Smooth muscle cell (in vitro differentiated cells): ENCODE measurements at regions not wholly inside any gene's neighbourhood (a gene's known extent, or its start where the extent isn't known, plus 50 kb on each side); places are given as distances from the start of the nearest gene placed in this dataset.

Experiments used
- DNase-seq: peaks from one replicate; lab custom pipeline; 2025; ENCODE audit not compliant: unreplicated experiment; lab: John Stamatoyannopoulos, UW
- H2AFZ ChIP-seq: fragments of 200-600 bp; sonication (generic); 2 replicates; pipeline ENCODE4 v1.6.0; 2016; ENCODE audit warnings: antibody characterized with exemption, low read depth, mild to moderate bottlenecking
- H3F3A ChIP-seq: fragments of 200-600 bp; sonication (generic); 2 replicates; pipeline ENCODE4 v1.6.0; 2017; ENCODE audit warnings: antibody characterized with exemption, low read depth
- H3K27ac ChIP-seq: fragments of 200-600 bp; sonication (generic); 2 replicates; pipeline ENCODE4 v1.5.1; 2016; ENCODE audit warnings: low read depth, mild to moderate bottlenecking
- H3K27me3 ChIP-seq: fragments of 200-600 bp; sonication (generic); 2 replicates; pipeline ENCODE4 v1.6.1; 2016; ENCODE audit warnings: low read depth, mild to moderate bottlenecking
- H3K36me3 ChIP-seq: fragments of 200-600 bp; sonication (generic); 2 replicates; pipeline ENCODE4 v1.5.1; 2016; ENCODE audit warnings: low read depth
- H3K4me1 ChIP-seq: fragments of 200-600 bp; sonication (generic); 2 replicates; pipeline ENCODE4 v1.5.1; 2016; ENCODE audit warnings: low read depth
- H3K4me2 ChIP-seq: fragments of 200-600 bp; sonication (generic); 2 replicates; pipeline ENCODE4 v1.6.0; 2016; ENCODE audit warnings: mild to moderate bottlenecking
- H3K4me3 ChIP-seq: fragments of 200-600 bp; sonication (generic); 2 replicates; pipeline ENCODE4 v1.5.1; 2016; ENCODE audit warnings: mild to moderate bottlenecking
- H3K79me2 ChIP-seq: fragments of 200-600 bp; sonication (generic); 2 replicates; pipeline ENCODE4 v1.6.0; 2016; ENCODE audit warnings: low read depth, mild to moderate bottlenecking
- H3K9ac ChIP-seq: fragments of 200-600 bp; sonication (generic); 2 replicates; pipeline ENCODE4 v1.6.0; 2016; ENCODE audit warnings: low read depth
- H3K9me3 ChIP-seq: fragments of 200-600 bp; sonication (generic); replicated peaks from 2 replicates; pipeline ENCODE4 v1.5.1; 2016; ENCODE audit warnings: low read depth
- H4K20me1 ChIP-seq: fragments of 200-600 bp; sonication (generic); 2 replicates; pipeline ENCODE4 v1.6.0; 2016; ENCODE audit warnings: low read depth
- CTCF ChIP-seq: fragments of 200-600 bp; sonication (generic); IDR thresholded peaks from 2 replicates; pipeline ENCODE4 v1.5.1; 2017; ENCODE audit warnings: borderline replicate concordance, mild to moderate bottlenecking, antibody characterized with exemption; ENCODE audit not compliant: insufficient read depth, poor library complexity, severe bottlenecking
- whole genome bisulfite sequencing: methylation state at CpG from one replicate; pipeline ENCODE4 v1.1.7; 2016; ENCODE audit warnings: low lambda C conversion rate; 5-methylcytosine and 5-hydroxymethylcytosine counted together

- H4K20me1 ChIP-seq: no peaks in the 10 kb centered on the region
- H3K27me3 ChIP-seq: no peaks in the 10 kb centered on the region
- TF ChIP-seq CTCF: no peak
- WGBS: 93% methylated on average over 4 of the region's 4 CpGs
- H3K27ac ChIP-seq: no peak overlapping the region
- no peak overlapping the region for H3K4me3 ChIP-seq
- DNase-seq: no peak
- H3K9ac ChIP-seq: no peak overlapping the region
- no peaks in the 10 kb centered on the region for H3K79me2 ChIP-seq
- no peak overlapping the region for H3K4me2 ChIP-seq
- no peaks in the 10 kb centered on the region for H3K9me3 ChIP-seq
- no peaks in the 10 kb centered on the region for H3F3A ChIP-seq
- no peak overlapping the region for H2AFZ ChIP-seq
- H3K4me1 ChIP-seq: peaks cover 6% of the 10 kb centered on the region
- H3K36me3 ChIP-seq: no peaks in the 10 kb centered on the region
These were observed 162.3 kb downstream of the PAX1 start for GRCh38 chr20:21867811-21868210.

GRCh38 chr20:21867353-21867752, 161.9 kb downstream of the PAX1 start:
- peaks cover 6% of the 10 kb centered on the region for H3K4me1 ChIP-seq
- no peak for TF ChIP-seq CTCF
- no peak overlapping the region for H3K9ac ChIP-seq
- no peaks in the 10 kb centered on the region for H3K9me3 ChIP-seq
- no peak overlapping the region for H3K4me2 ChIP-seq
- no peaks in the 10 kb centered on the region for H3K79me2 ChIP-seq
- 85% methylated on average over 1 of the region's 1 CpG for WGBS
- no peak overlapping the region for H3K27ac ChIP-seq
- H3F3A ChIP-seq: no peaks in the 10 kb centered on the region
- H3K36me3 ChIP-seq: no peaks in the 10 kb centered on the region
- H3K4me3 ChIP-seq: no peak overlapping the region
- DNase-seq: no peak
- no peak overlapping the region for H2AFZ ChIP-seq
- H4K20me1 ChIP-seq: no peaks in the 10 kb centered on the region
- H3K27me3 ChIP-seq: no peaks in the 10 kb centered on the region

- no peaks in the 10 kb centered on the region for H3K9me3 ChIP-seq
- no peak for DNase-seq
- no peak overlapping the region for H3K27ac ChIP-seq
- H3K4me2 ChIP-seq: no peak overlapping the region
- H3F3A ChIP-seq: no peaks in the 10 kb centered on the region
- no peaks in the 10 kb centered on the region for H3K4me1 ChIP-seq
- no peak overlapping the region for H3K4me3 ChIP-seq
- no peaks in the 10 kb centered on the region for H3K79me2 ChIP-seq
- H4K20me1 ChIP-seq: no peaks in the 10 kb centered on the region
- H3K27me3 ChIP-seq: no peaks in the 10 kb centered on the region
- WGBS: 96% methylated on average over 10 of the region's 10 CpGs
- no peaks in the 10 kb centered on the region for H3K36me3 ChIP-seq
- no peak overlapping the region for H2AFZ ChIP-seq
- no peak overlapping the region for H3K9ac ChIP-seq
- TF ChIP-seq CTCF: no peak
These were observed 157.5 kb downstream of the PAX1 start for GRCh38 chr20:21862956-21863355.

GRCh38 chr20:21862259-21862946, 156.9 kb downstream of the PAX1 start:
- DNase-seq: no peak
- Histone ChIP-seq H3K27me3 (no peaks in the 10 kb centered on the region), H3K79me2 (no peaks in the 10 kb centered on the region), H3K4me1 (no peaks in the 10 kb centered on the region), H3K36me3 (no peaks in the 10 kb centered on the region), H3K27ac (no peak overlapping the region), H2AFZ (no peak overlapping the region), H3F3A (no peaks in the 10 kb centered on the region), H4K20me1 (no peaks in the 10 kb centered on the region), H3K4me2 (no peak overlapping the region), H3K4me3 (no peak overlapping the region), H3K9ac (no peak overlapping the region), H3K9me3 (no peaks in the 10 kb centered on the region)
- TF ChIP-seq CTCF: no peak
- WGBS: 66% methylated on average over 10 of the region's 10 CpGs
